GM18507 (cell line): ENCODE measurements at regions not wholly inside any gene's neighbourhood (a gene's known extent, or its start where the extent isn't known, plus 50 kb on each side); places are given as distances from the start of the nearest gene placed in this dataset.

ENCODE experiments used
- DNase-seq: peaks from one replicate; pipeline ENCODE4 v3.0.0; 2011; ENCODE audit warnings: low read depth; ENCODE audit not compliant: insufficient read length; ENCODE audit errors: extremely low spot score
- FAIRE-seq: peaks from 2 replicates; lab custom pipeline; 2011; peaks lifted over from hg19 to GRCh38; lab: Jason Lieb, UNC

- FAIRE-seq (no peak), DNase-seq (no peak)
Observed at GRCh38 chr6:125480571-125480970, 178.8 kb upstream of the HDDC2 start.

- DNase-seq (no peak), FAIRE-seq (no peak)
Observed at GRCh38 chr6:125481056-125481455, 179.3 kb upstream of the HDDC2 start.

- DNase-seq (no peak), FAIRE-seq (no peak)
Observed at GRCh38 chr6:125485757-125486156, 184.0 kb upstream of the HDDC2 start.

- FAIRE-seq (no peak), DNase-seq (no peak)
Observed at GRCh38 chr6:125486881-125487280, 185.1 kb upstream of the HDDC2 start.

- DNase-seq (no peak), FAIRE-seq (no peak)
Observed at GRCh38 chr6:125489579-125490285, 188.0 kb upstream of the HDDC2 start.

GRCh38 chr6:125491860-125492618 is 190.3 kb upstream of the HDDC2 start:
- FAIRE-seq, result no peak
- DNase-seq, result no peak

GRCh38 chr6:125498606-125499005 is 196.8 kb upstream of the HDDC2 start:
- DNase-seq (no peak), FAIRE-seq (no peak)

- FAIRE-seq (no peak), DNase-seq (no peak)
Observed at GRCh38 chr6:125499535-125499934, 197.8 kb upstream of the HDDC2 start.

GRCh38 chr6:125503181-125503580 is 201.4 kb upstream of the HDDC2 start:
- DNase-seq, result no peak
- no peak for FAIRE-seq

GRCh38 chr6:125507987-125508655 is 206.4 kb upstream of the HDDC2 start:
- no peak for DNase-seq

GRCh38 chr6:125508793-125509192 is 207.0 kb upstream of the HDDC2 start:
- FAIRE-seq, result no peak
- no peak for DNase-seq

More at GRCh38 chr6:125507987-125508655, 206.4 kb upstream of the HDDC2 start:
- no peak for FAIRE-seq

GRCh38 chr6:125509477-125509876 is 207.7 kb upstream of the HDDC2 start:
- DNase-seq (no peak), FAIRE-seq (no peak)

- no peak for FAIRE-seq
Observed at GRCh38 chr6:125510405-125510804, 208.6 kb upstream of the HDDC2 start.

GRCh38 chr6:125511809-125512396 is 210.1 kb upstream of the HDDC2 start:
- FAIRE-seq (no peak), DNase-seq (no peak)

More at GRCh38 chr6:125510405-125510804, 208.6 kb upstream of the HDDC2 start:
- no peak for DNase-seq

GRCh38 chr6:125512621-125513020 is 210.9 kb upstream of the HDDC2 start:
- DNase-seq, result no peak
- no peak for FAIRE-seq

- DNase-seq, result no peak
- no peak for FAIRE-seq
Observed at GRCh38 chr6:125513978-125514377, 212.2 kb upstream of the HDDC2 start.

- FAIRE-seq, result no peak
- DNase-seq, result no peak
Observed at GRCh38 chr6:125516644-125517043, 214.9 kb upstream of the HDDC2 start.

- FAIRE-seq (no peak), DNase-seq (no peak)
Observed at GRCh38 chr6:125519367-125519766, 217.6 kb upstream of the HDDC2 start.

GRCh38 chr6:125524356-125524755 is 222.6 kb upstream of the HDDC2 start:
- DNase-seq (no peak), FAIRE-seq (no peak)
